Testis (tissue), 2 donors: ENCODE measurements at regions not wholly inside any gene's neighbourhood (a gene's known extent, or its start where the extent isn't known, plus 50 kb on each side); places are given as distances from the start of the nearest gene placed in this dataset.

Experiments
- CTCF ChIP-seq, 3 experiments: fragments of 450-650 bp in 2 of 3; fragments of 200-600 bp in 1 of 3; sonication (generic) in 1 of 3; IDR thresholded peaks; one replicate each; pipeline ENCODE4 v1.5.1; 2016 to 2019; ENCODE audit warnings: antibody characterized with exemption in 3 of 3, mild to moderate bottlenecking in 2 of 3, moderate library complexity in 1 of 3
- POLR2A ChIP-seq: fragments of 450-650 bp; IDR thresholded peaks from one replicate; pipeline ENCODE4 v1.6.1; 2017; ENCODE audit warnings: antibody characterized with exemption, mild to moderate bottlenecking, moderate library complexity

GRCh38 chr11:19536131-19536530 lies 176.5 kb upstream of the NAV2 start:
- TF ChIP-seq CTCF (IDR thresholded peaks at IDR 0.05) (no peak), POLR2A (no peak)
